Middle frontal gyrus (tissue), 1 donor: ENCODE measurements at regions not wholly inside any gene's neighbourhood (a gene's known extent, or its start where the extent isn't known, plus 50 kb on each side); places are given as distances from the start of the nearest gene placed in this dataset.

Experiments
- DNase-seq: peaks from one replicate; pipeline ENCODE4 v3.0.0-alpha.2; 2015; ENCODE audit warnings: low spot score; ENCODE audit errors: extremely low spot score

GRCh38 chr7:17019106-17019505 lies 137.3 kb upstream of the AGR3 start:
- DNase-seq = no peak

- DNase-seq = no peak
Measured at GRCh38 chr7:17020250-17020649, 138.5 kb upstream of the AGR3 start.

- no peak for DNase-seq
Measured at GRCh38 chr7:17021205-17021604, 139.4 kb upstream of the AGR3 start.

GRCh38 chr7:17022920-17023319 lies 141.1 kb upstream of the AGR3 start:
- no peak for DNase-seq

- no peak for DNase-seq
Measured at GRCh38 chr7:17026269-17026668, 144.5 kb upstream of the AGR3 start.

GRCh38 chr7:17027143-17027788 lies 145.5 kb upstream of the AGR3 start:
- DNase-seq = no peak

GRCh38 chr7:17027789-17028152 lies 146.0 kb upstream of the AGR3 start:
- no peak for DNase-seq

GRCh38 chr7:17029150-17029549 lies 147.4 kb upstream of the AGR3 start:
- no peak for DNase-seq

- no peak for DNase-seq
Measured at GRCh38 chr7:17030559-17030958, 148.8 kb upstream of the AGR3 start.

- DNase-seq = no peak
Measured at GRCh38 chr7:17031906-17032551, 150.2 kb upstream of the AGR3 start.

GRCh38 chr7:17033245-17033644 lies 151.5 kb upstream of the AGR3 start:
- DNase-seq = no peak

- no peak for DNase-seq
Measured at GRCh38 chr7:17036584-17036983, 154.8 kb upstream of the AGR3 start.

- DNase-seq = no peak
Measured at GRCh38 chr7:17037356-17037755, 155.6 kb upstream of the AGR3 start.

GRCh38 chr7:17038160-17038782 lies 156.5 kb upstream of the AGR3 start:
- no peak for DNase-seq

GRCh38 chr7:17038783-17039170 lies 157.0 kb upstream of the AGR3 start:
- no peak for DNase-seq

GRCh38 chr7:17039372-17039771 lies 157.6 kb upstream of the AGR3 start:
- no peak for DNase-seq

GRCh38 chr7:17040716-17041115 lies 158.9 kb upstream of the AGR3 start:
- no peak for DNase-seq

- peak; percentile 13 for DNase-seq
Measured at GRCh38 chr7:17041324-17041723, 159.5 kb upstream of the AGR3 start.

- DNase-seq = no peak
Measured at GRCh38 chr7:17042211-17042610, 160.4 kb upstream of the AGR3 start.

GRCh38 chr7:17043012-17043877 lies 161.5 kb upstream of the AGR3 start:
- DNase-seq = no peak

- no peak for DNase-seq
Measured at GRCh38 chr7:17044396-17044795, 162.6 kb upstream of the AGR3 start.

- DNase-seq = no peak
Measured at GRCh38 chr7:17044861-17045260, 163.1 kb upstream of the AGR3 start.
